Activated CD4-positive, alpha-beta T cell treated with anti-CD3 and anti-CD28 coated beads, Interleukin-2, amount 50 U/mL, for 1 hour (primary cell): ENCODE measurements at regions not wholly inside any gene's neighbourhood (a gene's known extent, or its start where the extent isn't known, plus 50 kb on each side); places are given as distances from the start of the nearest gene placed in this dataset.
"Not testable (repeated sequence)": the region's sequence is repeated elsewhere in the genome, so short reads cannot be mapped to it uniquely, and the experiment has no call there.

Experiments
- DNase-seq: peaks from one replicate; pipeline ENCODE4 v3.0.0-alpha.2; 2020

GRCh38 chr6:25127076-25127837, 151.9 kb upstream of the CARMIL1 start:
- no peak for DNase-seq

- DNase-seq = no peak
Observed at GRCh38 chr6:25130518-25130917, 148.7 kb upstream of the CARMIL1 start.

- DNase-seq = no peak
Observed at GRCh38 chr6:25132934-25133333, 146.2 kb upstream of the CARMIL1 start.

- no peak for DNase-seq
Observed at GRCh38 chr6:25133568-25133967, 145.6 kb upstream of the CARMIL1 start.

- DNase-seq = no peak
Observed at GRCh38 chr6:25136854-25137253, 142.3 kb upstream of the CARMIL1 start.

GRCh38 chr6:25137480-25137879, 141.7 kb upstream of the CARMIL1 start:
- DNase-seq = no peak

- no peak for DNase-seq
Observed at GRCh38 chr6:25137916-25138232, 141.3 kb upstream of the CARMIL1 start.

- peak; percentile 45 for DNase-seq
Observed at GRCh38 chr6:25138233-25138933, 140.8 kb upstream of the CARMIL1 start.

- DNase-seq = no peak
Observed at GRCh38 chr6:25138934-25139415, 140.2 kb upstream of the CARMIL1 start.

- not testable (repeated sequence) for DNase-seq
Observed at GRCh38 chr6:25139608-25140007, 139.6 kb upstream of the CARMIL1 start.

- DNase-seq = no peak
Observed at GRCh38 chr6:25142506-25142905, 136.7 kb upstream of the CARMIL1 start.

- DNase-seq = no peak
Observed at GRCh38 chr6:25144919-25145318, 134.3 kb upstream of the CARMIL1 start.

GRCh38 chr6:25147223-25147622, 132.0 kb upstream of the CARMIL1 start:
- DNase-seq = no peak

- DNase-seq = no peak
Observed at GRCh38 chr6:25150031-25150430, 129.1 kb upstream of the CARMIL1 start.

GRCh38 chr6:25150863-25151262, 128.3 kb upstream of the CARMIL1 start:
- DNase-seq = no peak

GRCh38 chr6:25153079-25153478, 126.1 kb upstream of the CARMIL1 start:
- no peak for DNase-seq

GRCh38 chr6:25154034-25154596, 125.1 kb upstream of the CARMIL1 start:
- DNase-seq = no peak

GRCh38 chr6:25155211-25155610, 124.0 kb upstream of the CARMIL1 start:
- no peak for DNase-seq

GRCh38 chr6:25156123-25156522, 123.1 kb upstream of the CARMIL1 start:
- DNase-seq = no peak

- DNase-seq = no peak
Observed at GRCh38 chr6:25157183-25157582, 122.0 kb upstream of the CARMIL1 start.

GRCh38 chr6:25157842-25158241, 121.3 kb upstream of the CARMIL1 start:
- DNase-seq = no peak

GRCh38 chr6:25160134-25160533, 119.0 kb upstream of the CARMIL1 start:
- DNase-seq = not testable (repeated sequence)

GRCh38 chr6:25165177-25165576, 114.0 kb upstream of the CARMIL1 start:
- DNase-seq = no peak

- no peak for DNase-seq
Observed at GRCh38 chr6:25165800-25166199, 113.4 kb upstream of the CARMIL1 start.
